ENCODE measurements at regions not wholly inside any gene's neighbourhood (a gene's known extent, or its start where the extent isn't known, plus 50 kb on each side); places are given as distances from the start of the nearest gene placed in this dataset.

- Histone ChIP-seq H3K36me3 (no peaks in the 10 kb centered on the region), H3K4me1 (no peaks in the 10 kb centered on the region), H3K9me3 (no peaks in the 10 kb centered on the region), H3K27me3 (no peaks in the 10 kb centered on the region), H3K4me3 (no peak overlapping the region), H3K27ac (no peak overlapping the region)
- intact Hi-C loops (cut with DNase I), result no loop called here
- WGBS, 2 donors, result 78 to 91% methylated on average over 3 of the region's 3 CpGs
- no peak for DNase-seq
- no peak for TF ChIP-seq EP300 (IDR thresholded peaks at IDR 0.05)
- TF ChIP-seq POLR2AphosphoS5 (IDR thresholded peaks at IDR 0.05), result no peak
- no peak for TF ChIP-seq POLR2A (IDR thresholded peaks at IDR 0.05)
- no peak for TF ChIP-seq CTCF (IDR thresholded peaks at IDR 0.05)
Observed at GRCh38 chr18:56296381-56296780, 342.0 kb downstream of the TXNL1 start.

DNA sequence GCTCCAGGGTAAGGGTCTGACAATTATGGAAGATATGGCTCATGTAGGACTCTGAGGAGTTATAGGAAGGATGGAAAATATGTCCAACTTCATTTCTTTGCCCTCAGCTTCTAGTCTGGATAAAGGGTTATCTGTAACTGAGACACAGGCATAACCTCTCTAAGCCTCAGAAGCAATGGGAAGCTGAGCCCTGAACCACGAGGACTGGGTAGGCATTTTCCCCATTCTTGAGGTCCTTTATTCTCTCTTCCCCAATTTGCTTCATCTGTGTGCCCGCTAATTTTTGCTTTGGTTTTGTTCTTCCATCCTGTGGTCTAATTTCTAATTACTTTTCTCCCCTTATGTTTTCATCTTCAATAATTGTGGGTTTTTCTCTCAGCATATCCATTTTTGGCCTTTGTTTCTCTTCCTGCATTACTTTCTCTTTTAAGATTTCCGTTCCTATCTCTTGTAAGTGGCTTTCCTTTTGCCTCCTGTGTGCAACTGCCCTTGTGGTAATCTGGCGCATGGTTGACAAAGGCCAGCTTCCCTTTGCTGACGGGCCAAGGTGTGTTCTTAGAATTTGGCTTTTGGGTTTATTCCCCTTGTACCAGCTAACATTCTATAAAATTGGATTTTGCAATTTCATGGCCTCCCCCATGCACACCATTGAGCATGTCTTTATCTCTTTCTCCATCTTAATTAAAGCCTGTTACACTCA is 343.8 kb downstream of the TXNL1 start:
- TF ChIP-seq CTCF (IDR thresholded peaks at IDR 0.05) (no peak), POLR2A (IDR thresholded peaks at IDR 0.05) (no peak), EP300 (IDR thresholded peaks at IDR 0.05) (no peak), POLR2AphosphoS5 (IDR thresholded peaks at IDR 0.05) (no peak)
- Histone ChIP-seq H3K36me3 (no peaks in the 10 kb centered on the region), H3K9me3 (no peaks in the 10 kb centered on the region), H3K27ac (no peak overlapping the region), H3K27me3 (no peaks in the 10 kb centered on the region), H3K4me3 (no peak overlapping the region), H3K4me1 (no peaks in the 10 kb centered on the region)
- WGBS, 2 donors, result 47 to 67% methylated on average over 5 of the region's 5 CpGs
- intact Hi-C loops (cut with DNase I), result no loop called here
- DNase-seq, result no peak

DNA sequence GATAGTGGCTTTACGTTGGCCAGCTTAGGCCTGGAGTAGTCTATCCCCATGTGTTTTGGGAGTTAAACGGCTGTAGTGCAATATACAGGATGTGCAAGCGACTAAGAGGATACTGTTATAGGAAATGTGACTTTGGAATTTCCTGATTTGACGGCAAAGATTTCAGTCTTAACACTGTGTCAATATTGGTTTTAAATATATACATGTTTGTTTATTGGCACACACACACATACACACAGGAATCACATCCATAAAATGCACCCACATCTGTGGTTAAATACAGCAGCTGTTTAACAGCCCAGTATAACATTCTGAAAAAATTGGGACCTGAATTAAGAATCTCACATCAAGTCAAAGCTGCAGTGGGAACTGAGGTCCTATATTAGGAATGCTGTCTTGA is 347.1 kb downstream of the TXNL1 start:
- H3K27ac ChIP-seq, result no peak overlapping the region
- TF ChIP-seq CTCF (IDR thresholded peaks at IDR 0.05) (no peak), POLR2AphosphoS5 (IDR thresholded peaks at IDR 0.05) (no peak), POLR2A (IDR thresholded peaks at IDR 0.05) (no peak)
- H3K36me3 ChIP-seq, result no peaks in the 10 kb centered on the region
- no peaks in the 10 kb centered on the region for H3K27me3 ChIP-seq
- intact Hi-C loops (cut with DNase I), result no loop called here
- H3K4me1 ChIP-seq, result no peaks in the 10 kb centered on the region
- 21 to 49% methylated on average over 4 of the region's 4 CpGs for WGBS, 2 donors
- no peak overlapping the region for H3K4me3 ChIP-seq
- no peak for DNase-seq
- H3K9me3 ChIP-seq, result no peaks in the 10 kb centered on the region

GRCh38 chr18:56289381-56289780 is 349.0 kb downstream of the TXNL1 start:
- no peak for DNase-seq
- Histone ChIP-seq H3K27ac (no peak overlapping the region), H3K9me3 (no peaks in the 10 kb centered on the region), H3K36me3 (no peaks in the 10 kb centered on the region), H3K4me1 (no peaks in the 10 kb centered on the region), H3K27me3 (no peaks in the 10 kb centered on the region), H3K4me3 (no peak overlapping the region)
- TF ChIP-seq CTCF (IDR thresholded peaks at IDR 0.05), result no peak
- TF ChIP-seq POLR2A (IDR thresholded peaks at IDR 0.05), result no peak
- TF ChIP-seq EP300 (IDR thresholded peaks at IDR 0.05), result no peak
- no peak for TF ChIP-seq POLR2AphosphoS5 (IDR thresholded peaks at IDR 0.05)
- intact Hi-C loops (cut with DNase I), result no loop called here
- 58 to 71% methylated on average over 2 of the region's 2 CpGs for WGBS, 2 donors

- TF ChIP-seq POLR2A (IDR thresholded peaks at IDR 0.05) (no peak), EP300 (IDR thresholded peaks at IDR 0.05) (no peak), POLR2AphosphoS5 (IDR thresholded peaks at IDR 0.05) (no peak), CTCF (IDR thresholded peaks at IDR 0.05) (no peak)
- H3K4me1 ChIP-seq, result no peaks in the 10 kb centered on the region
- H3K27ac ChIP-seq, result no peak overlapping the region
- H3K9me3 ChIP-seq, result no peaks in the 10 kb centered on the region
- H3K27me3 ChIP-seq, result no peaks in the 10 kb centered on the region
- no peak for DNase-seq
- no peak overlapping the region for H3K4me3 ChIP-seq
- 64 to 74% methylated on average over 4 of the region's 4 CpGs for WGBS, 2 donors
- intact Hi-C loops (cut with DNase I), result no loop called here
- no peaks in the 10 kb centered on the region for H3K36me3 ChIP-seq
Observed at GRCh38 chr18:56286775-56287325, 351.5 kb downstream of the TXNL1 start.

Measured in sigmoid colon (tissue), 6 donors.